ENCODE measurements at regions not wholly inside any gene's neighbourhood (a gene's known extent, or its start where the extent isn't known, plus 50 kb on each side); places are given as distances from the start of the nearest gene placed in this dataset.

DNA sequence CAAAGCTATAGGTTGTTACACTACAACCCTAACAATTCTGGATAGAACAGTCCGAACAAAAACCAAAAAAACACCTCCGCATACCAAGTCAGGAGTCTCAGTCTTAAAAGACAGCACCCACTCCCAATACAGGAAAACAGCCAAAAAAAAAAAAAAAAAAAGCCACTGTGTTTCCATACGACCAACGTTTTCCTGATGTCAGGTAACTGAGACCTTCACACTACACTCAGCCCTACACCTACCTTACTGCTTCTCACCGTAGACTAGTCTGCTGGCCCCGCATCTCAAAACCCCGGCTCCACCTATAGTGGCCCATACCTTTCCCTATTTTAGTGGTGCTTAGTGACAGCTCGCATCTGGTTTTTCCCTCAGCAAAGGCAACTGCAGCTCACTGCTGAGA lies 339.5 kb upstream of the ADAMTS9 start:
- DNase-seq (ENCODE audit: low read depth in 2 of 2) = no peak
- TF ChIP-seq CTCF (IDR thresholded peaks at IDR 0.05; ENCODE audit: low read depth, low read length) = no peak
- no peak overlapping the region for H3K4me3 ChIP-seq (replicated peaks in 1 of 2; ENCODE audit: low read depth in 2 of 2, low read length in 2 of 2)

DNA sequence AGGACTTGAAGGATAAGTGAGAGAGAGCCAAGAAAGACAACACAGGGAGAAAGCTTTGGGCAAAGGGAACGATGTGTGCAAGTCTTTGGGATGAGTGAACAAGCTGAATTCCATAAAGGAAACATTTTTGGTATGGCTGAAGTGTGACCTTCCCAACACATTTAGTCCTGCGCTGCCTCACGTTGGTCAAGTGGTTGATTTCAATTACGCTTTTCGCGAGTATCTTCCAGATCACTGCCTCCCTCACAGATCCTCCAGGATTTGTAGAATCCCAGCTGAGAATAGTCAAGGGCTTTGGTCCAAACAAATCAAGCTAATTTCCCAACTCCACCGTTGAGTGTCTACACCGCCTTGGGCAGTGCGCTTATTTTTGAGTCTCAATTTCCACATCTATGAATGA lies 338.4 kb upstream of the ADAMTS9 start:
- no peak for TF ChIP-seq CTCF (IDR thresholded peaks at IDR 0.05; ENCODE audit: low read depth, low read length)
- no peak overlapping the region for H3K4me3 ChIP-seq (replicated peaks in 1 of 2; ENCODE audit: low read depth in 2 of 2, low read length in 2 of 2)

DNA sequence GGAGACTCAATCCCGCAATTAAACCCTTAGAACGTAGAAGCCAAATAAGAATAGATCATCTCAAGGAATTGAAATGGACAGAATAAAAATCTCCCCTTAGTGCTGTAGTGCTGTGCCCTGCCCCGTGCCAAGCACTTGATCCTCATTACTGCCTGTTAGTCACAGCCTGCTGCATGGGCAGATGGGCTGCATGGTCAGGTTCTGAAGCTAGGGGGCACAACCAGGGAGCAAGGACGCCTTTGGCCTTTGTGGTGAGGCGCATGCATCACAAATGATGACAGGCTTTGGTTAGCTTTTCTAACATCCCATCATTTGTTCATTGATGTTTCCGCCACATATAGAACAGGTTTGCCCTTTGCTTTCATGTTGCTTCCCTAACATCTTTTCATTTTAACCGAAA lies 336.3 kb upstream of the ADAMTS9 start:
- no peak for DNase-seq (ENCODE audit: low read depth in 2 of 2)
- no peak overlapping the region for H3K4me3 ChIP-seq (replicated peaks in 1 of 2; ENCODE audit: low read depth in 2 of 2, low read length in 2 of 2)
- TF ChIP-seq CTCF (IDR thresholded peaks at IDR 0.05; ENCODE audit: low read depth, low read length) = peak; percentile 6

More for the DNA sequence above, 338.4 kb upstream of the ADAMTS9 start:
- DNase-seq (ENCODE audit: low read depth in 2 of 2) = no peak

DNA sequence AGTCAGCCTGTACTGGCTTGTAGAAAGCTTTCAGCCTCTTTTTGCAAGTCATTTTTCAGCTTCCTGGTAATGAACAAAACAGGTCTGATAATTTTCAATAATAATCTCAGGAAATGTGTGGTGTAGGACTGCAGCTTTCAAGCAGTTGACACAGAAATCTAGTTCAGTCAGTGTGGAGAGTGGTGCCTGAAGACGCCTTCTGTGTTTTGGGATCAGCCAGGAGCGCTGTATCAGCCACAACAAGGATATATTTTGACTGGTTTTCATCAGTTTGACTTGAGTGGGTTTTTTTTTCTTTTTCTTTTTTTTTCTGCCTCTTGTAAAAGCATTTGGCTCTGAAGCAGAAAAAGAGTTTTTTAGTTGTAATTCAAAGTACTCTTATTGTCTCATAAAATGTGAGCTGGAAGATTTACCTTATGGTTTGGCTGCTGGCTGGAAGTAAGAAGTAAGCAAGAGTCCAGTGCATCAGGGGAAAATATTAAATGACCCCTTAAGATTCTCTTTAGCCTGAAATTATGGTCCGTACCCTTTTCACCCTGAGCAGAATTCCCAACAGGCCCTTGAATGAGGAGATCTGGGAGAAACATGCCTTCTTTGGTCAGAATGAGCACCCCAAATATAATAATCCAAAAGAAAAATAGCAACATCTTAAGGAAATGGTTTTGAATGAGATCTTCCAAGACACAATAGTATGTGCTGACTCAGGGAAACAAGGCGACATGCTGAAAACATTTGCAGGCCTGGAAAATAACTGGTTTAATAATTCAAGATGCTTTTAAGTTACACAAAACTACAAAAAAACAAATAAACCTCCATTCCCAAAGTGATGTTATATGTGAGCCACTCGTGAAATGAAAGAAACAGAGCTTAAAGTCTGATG lies 332.7 kb upstream of the ADAMTS9 start:
- no peak for TF ChIP-seq CTCF (IDR thresholded peaks at IDR 0.05; ENCODE audit: low read depth, low read length)
- no peak for DNase-seq (ENCODE audit: low read depth in 2 of 2)
- H3K4me3 ChIP-seq (replicated peaks in 1 of 2; ENCODE audit: low read depth in 2 of 2, low read length in 2 of 2) = no peak overlapping the region

DNA sequence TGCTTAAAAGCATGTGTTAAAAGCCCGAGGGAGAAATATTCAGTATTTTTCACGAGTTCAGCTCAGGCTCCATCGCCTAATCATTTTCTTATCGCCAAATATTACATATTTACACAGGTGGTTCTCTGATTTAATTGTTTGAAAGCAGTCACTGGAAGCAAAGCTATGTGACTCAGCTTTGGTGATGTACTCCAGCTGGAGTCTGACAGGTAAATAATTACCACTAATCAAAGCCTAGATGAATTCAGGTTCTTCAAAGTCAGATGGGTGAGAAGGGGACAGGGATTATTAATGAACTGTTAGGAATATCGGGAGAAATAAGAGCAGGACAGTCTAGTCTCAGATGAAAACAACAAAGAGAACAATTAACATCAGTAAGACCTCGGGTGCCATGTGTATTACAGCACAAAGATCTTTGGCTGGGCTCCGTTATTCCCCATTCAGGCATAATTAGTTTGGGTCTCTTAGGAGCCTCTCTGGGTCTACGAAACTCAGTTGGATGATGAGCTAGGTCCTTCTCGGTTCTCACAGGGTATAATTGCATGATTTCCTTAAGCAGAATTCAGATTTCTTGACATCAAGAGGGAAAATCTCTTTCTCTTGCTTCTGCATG lies 331.7 kb upstream of the ADAMTS9 start:
- DNase-seq (ENCODE audit: low read depth in 2 of 2) = no peak
- no peak overlapping the region for H3K4me3 ChIP-seq (replicated peaks in 1 of 2; ENCODE audit: low read depth in 2 of 2, low read length in 2 of 2)
- TF ChIP-seq CTCF (IDR thresholded peaks at IDR 0.05; ENCODE audit: low read depth, low read length) = no peak

DNA sequence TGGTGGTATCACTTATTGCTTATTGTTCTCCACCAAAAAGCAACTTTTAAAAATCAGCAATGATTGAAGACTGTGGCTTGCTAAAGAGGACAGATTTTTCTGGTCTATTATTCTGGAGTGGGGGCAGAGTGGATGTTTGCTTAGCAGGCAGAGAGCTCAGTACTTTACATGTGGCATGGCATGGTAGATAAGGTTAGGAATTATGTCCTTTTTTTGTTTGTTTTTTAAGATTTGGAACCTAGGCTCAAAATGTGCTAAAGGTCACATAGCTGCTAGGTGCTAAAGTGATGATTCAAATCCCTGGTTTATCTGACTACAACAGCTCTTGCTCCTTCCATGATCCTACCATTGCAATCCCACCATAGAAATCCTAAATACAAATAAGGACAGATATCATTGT lies 331.0 kb upstream of the ADAMTS9 start:
- DNase-seq (ENCODE audit: low read depth in 2 of 2) = no peak
- no peak for TF ChIP-seq CTCF (IDR thresholded peaks at IDR 0.05; ENCODE audit: low read depth, low read length)
- no peak overlapping the region for H3K4me3 ChIP-seq (replicated peaks in 1 of 2; ENCODE audit: low read depth in 2 of 2, low read length in 2 of 2)
